Stomach (tissue), 8 donors: ENCODE measurements at regions not wholly inside any gene's neighbourhood (a gene's known extent, or its start where the extent isn't known, plus 50 kb on each side); places are given as distances from the start of the nearest gene placed in this dataset.
A peak's percentile ranks its signal among the peaks of the same experiment; 100 is the strongest.

Source experiments
- DNase-seq, 2 donors: peaks; one replicate each; pipeline versions ENCODE4 v3.0.0 to v3.0.0-alpha.2; 2013 to 2019
- H3K27ac ChIP-seq, 5 donors: fragments of 200-600 bp in 4 of 5; sonication (generic) in 4 of 5; one replicate each; pipeline ENCODE4 v1.5.1; 2013 to 2019; ENCODE audit warnings: mild to moderate bottlenecking in 1 of 5, moderate library complexity in 1 of 5
- H3K27me3 ChIP-seq, 3 donors: fragments of 200-600 bp; sonication (generic); one replicate each; pipeline ENCODE4 v1.5.1; 2017 to 2019; ENCODE audit warnings: mixed run types in 1 of 3
- H3K36me3 ChIP-seq, 4 donors: fragments of 200-600 bp; sonication (generic); 1 replicate in 3 of 4; 2 replicates in 1 of 4; pipeline ENCODE4 v1.5.1; 2016 to 2019
- H3K4me1 ChIP-seq, 4 donors: fragments of 200-600 bp; sonication (generic); one replicate each; pipeline ENCODE4 v1.5.1; 2016 to 2019
- H3K4me3 ChIP-seq, 4 donors: fragments of 200-600 bp; sonication (generic) in 3 of 4; one replicate each; pipeline ENCODE4 v1.5.1; 2016 to 2019; ENCODE audit warnings: mild to moderate bottlenecking in 1 of 4
- H3K9me3 ChIP-seq, 4 donors: fragments of 200-600 bp; sonication (generic); one replicate each; pipeline ENCODE4 v1.5.1; 2016 to 2019
- EP300 ChIP-seq: sonication (generic); formaldehyde crosslinking; IDR thresholded peaks from one replicate; pipeline ENCODE4 v1.6.1; 2017; ENCODE audit warnings: antibody characterized with exemption
- POLR2A ChIP-seq, 4 donors: fragments of 450-650 bp; IDR thresholded peaks; one replicate each; pipeline ENCODE4 v1.6.1; 2016; ENCODE audit warnings: antibody characterized with exemption in 4 of 4, control low read depth in 2 of 4, mild to moderate bottlenecking in 1 of 4, moderate library complexity in 1 of 4
- POLR2AphosphoS5 ChIP-seq, 3 donors: sonication (generic); formaldehyde crosslinking; IDR thresholded peaks; one replicate each; pipeline ENCODE4 v1.6.1; 2016; ENCODE audit warnings: antibody characterized with exemption in 3 of 3
- WGBS, 5 donors: extraction: QIAGEN DNeasy Blood & Tissue Kit in 3 of 5; methylation state at CpG; one replicate each; pipeline versions ENCODE4 v1.1.5 to v1.1.7; 2013 to 2018; 5-methylcytosine and 5-hydroxymethylcytosine counted together
- intact Hi-C: fragments of 100-400 bp; cut with DNase I; formaldehyde crosslinking; loops from one replicate; pipeline ENCODE4 v1.15.1; 2023; ENCODE audit warnings: low total_unique reads
- TF ChIP-seq, protein P1 (sequence below), 7 experiments: fragments of 450-650 bp in 4 of 7; fragments of 200-600 bp in 3 of 7; sonication (generic) in 3 of 7; IDR thresholded peaks; one replicate each; pipeline ENCODE4 v1.5.1; 2016 to 2019; ENCODE audit warnings: antibody characterized with exemption in 7 of 7, control low read depth in 2 of 7, mild to moderate bottlenecking in 1 of 7
- donor health status: healthy with polysubstance abuse.
- donor health status: Bipolar disorder and iron deficiency.
- donor health status: healthy.

DNA sequence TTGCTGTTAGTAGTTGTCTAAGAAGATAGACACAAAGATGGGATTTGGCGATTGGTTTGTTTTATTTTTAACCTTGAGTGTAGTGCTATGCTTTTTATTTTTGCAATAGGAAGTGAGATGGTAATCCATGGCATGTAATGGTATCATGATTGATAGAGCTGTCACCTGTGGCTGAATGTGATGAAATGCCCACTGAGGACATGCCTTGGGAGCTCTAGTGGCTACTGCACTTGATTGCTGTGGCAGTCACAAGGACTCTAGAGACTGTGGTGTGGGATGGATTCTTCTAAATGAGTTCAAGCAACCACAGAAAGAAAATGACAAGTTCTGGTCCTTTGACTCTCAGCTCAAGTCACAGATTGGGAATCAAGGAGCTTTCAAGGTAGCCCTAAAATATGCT lies 139.4 kb downstream of the CYRIA start:
- no peaks in the 10 kb centered on the region for H3K36me3 ChIP-seq
- WGBS, 5 donors, result 70 to 82% (median 82%) methylated on average over 1 of the region's 1 CpG
- no peaks in the 10 kb centered on the region for H3K9me3 ChIP-seq
- no peak overlapping the region for H3K4me3 ChIP-seq
- no peaks in the 10 kb centered on the region for H3K4me1 ChIP-seq
- TF ChIP-seq, protein P1, sequence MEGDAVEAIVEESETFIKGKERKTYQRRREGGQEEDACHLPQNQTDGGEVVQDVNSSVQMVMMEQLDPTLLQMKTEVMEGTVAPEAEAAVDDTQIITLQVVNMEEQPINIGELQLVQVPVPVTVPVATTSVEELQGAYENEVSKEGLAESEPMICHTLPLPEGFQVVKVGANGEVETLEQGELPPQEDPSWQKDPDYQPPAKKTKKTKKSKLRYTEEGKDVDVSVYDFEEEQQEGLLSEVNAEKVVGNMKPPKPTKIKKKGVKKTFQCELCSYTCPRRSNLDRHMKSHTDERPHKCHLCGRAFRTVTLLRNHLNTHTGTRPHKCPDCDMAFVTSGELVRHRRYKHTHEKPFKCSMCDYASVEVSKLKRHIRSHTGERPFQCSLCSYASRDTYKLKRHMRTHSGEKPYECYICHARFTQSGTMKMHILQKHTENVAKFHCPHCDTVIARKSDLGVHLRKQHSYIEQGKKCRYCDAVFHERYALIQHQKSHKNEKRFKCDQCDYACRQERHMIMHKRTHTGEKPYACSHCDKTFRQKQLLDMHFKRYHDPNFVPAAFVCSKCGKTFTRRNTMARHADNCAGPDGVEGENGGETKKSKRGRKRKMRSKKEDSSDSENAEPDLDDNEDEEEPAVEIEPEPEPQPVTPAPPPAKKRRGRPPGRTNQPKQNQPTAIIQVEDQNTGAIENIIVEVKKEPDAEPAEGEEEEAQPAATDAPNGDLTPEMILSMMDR (IDR thresholded peaks at IDR 0.05), result no peak
- TF ChIP-seq POLR2A (IDR thresholded peaks at IDR 0.05) (no peak), POLR2AphosphoS5 (IDR thresholded peaks at IDR 0.05) (no peak), EP300 (no peak)
- peaks cover 0 to 9% (median 0%) of the 10 kb centered on the region in 3 donors for H3K27me3 ChIP-seq
- no peak for DNase-seq
- intact Hi-C loops, result no loop called here
- H3K27ac ChIP-seq, result no peak overlapping the region

DNA sequence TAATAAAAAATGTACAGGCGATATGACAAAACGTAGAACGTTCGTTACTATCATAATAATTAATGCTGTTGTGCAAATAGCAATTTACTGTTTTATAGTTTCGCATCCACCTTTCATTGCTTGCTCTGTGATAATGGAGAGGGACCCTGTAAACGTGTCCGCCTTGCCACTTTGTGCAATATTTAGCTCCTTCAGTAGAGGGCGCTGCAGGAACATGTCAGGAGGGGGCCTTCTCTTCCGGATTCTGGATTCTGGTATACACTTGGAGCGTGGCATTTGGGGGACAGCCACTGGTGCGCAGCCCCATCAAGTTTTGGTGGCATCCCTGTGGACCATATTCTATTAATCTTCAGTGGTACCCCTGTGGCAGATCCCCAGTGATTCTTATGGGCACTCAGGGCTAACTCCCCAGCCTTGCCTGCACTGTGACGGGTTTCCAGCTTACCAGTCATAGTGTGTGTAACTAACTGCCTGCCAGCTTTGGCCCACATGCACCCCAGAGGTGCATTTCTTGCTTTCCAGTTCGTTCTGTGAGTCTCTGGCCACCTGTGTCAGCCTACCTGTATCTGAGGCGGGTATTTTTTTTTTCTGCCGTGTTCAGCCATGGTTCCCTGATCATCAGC lies 140.3 kb downstream of the CYRIA start:
- Histone ChIP-seq H3K27me3 (peaks cover 0 to 7% (median 0%) of the 10 kb centered on the region in 3 donors), H3K27ac (no peak overlapping the region), H3K36me3 (no peaks in the 10 kb centered on the region), H3K4me3 (no peak overlapping the region), H3K9me3 (no peaks in the 10 kb centered on the region), H3K4me1 (no peaks in the 10 kb centered on the region)
- 79 to 83% (median 81%) methylated on average over 15 of the region's 15 CpGs for WGBS, 5 donors
- DNase-seq, result no peak
- intact Hi-C loops, result no loop called here
- TF ChIP-seq, protein P1 (IDR thresholded peaks at IDR 0.05), result peak in 1 of 7 experiments; percentile 13
- no peak for TF ChIP-seq EP300

DNA sequence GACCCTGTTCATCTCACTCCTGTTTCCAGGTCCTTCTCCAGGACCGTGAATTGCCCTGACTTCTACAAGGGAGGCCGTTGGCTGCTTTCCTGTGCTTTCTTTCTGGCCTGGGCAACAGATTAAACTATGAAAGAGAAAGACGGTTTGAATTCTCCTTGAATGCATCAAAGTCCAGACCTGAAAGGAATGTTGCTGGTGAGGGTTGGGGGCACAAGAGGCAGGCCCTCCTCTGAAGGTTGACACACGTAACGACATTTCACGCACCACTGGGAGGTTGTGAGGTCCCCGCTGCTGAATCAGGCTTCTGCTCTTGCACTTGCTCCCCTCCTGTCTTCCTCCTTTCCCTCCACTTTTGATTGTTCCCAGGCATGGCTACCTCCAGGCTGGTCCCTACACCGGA lies 141.9 kb downstream of the CYRIA start:
- H3K27ac ChIP-seq, result no peak overlapping the region
- H3K4me1 ChIP-seq, result no peaks in the 10 kb centered on the region
- H3K36me3 ChIP-seq, result no peaks in the 10 kb centered on the region
- intact Hi-C loops, result no loop called here
- TF ChIP-seq POLR2AphosphoS5 (IDR thresholded peaks at IDR 0.05), result no peak
- TF ChIP-seq POLR2A (IDR thresholded peaks at IDR 0.05), result no peak
- TF ChIP-seq, protein P1 (IDR thresholded peaks at IDR 0.05), result no peak
- 75 to 89% (median 87%) methylated on average over 8 of the region's 8 CpGs for WGBS, 5 donors
- no peak overlapping the region for H3K4me3 ChIP-seq
- no peak for DNase-seq
- no peaks in the 10 kb centered on the region for H3K9me3 ChIP-seq
- peaks cover 0 to 7% (median 0%) of the 10 kb centered on the region in 3 donors for H3K27me3 ChIP-seq

DNA sequence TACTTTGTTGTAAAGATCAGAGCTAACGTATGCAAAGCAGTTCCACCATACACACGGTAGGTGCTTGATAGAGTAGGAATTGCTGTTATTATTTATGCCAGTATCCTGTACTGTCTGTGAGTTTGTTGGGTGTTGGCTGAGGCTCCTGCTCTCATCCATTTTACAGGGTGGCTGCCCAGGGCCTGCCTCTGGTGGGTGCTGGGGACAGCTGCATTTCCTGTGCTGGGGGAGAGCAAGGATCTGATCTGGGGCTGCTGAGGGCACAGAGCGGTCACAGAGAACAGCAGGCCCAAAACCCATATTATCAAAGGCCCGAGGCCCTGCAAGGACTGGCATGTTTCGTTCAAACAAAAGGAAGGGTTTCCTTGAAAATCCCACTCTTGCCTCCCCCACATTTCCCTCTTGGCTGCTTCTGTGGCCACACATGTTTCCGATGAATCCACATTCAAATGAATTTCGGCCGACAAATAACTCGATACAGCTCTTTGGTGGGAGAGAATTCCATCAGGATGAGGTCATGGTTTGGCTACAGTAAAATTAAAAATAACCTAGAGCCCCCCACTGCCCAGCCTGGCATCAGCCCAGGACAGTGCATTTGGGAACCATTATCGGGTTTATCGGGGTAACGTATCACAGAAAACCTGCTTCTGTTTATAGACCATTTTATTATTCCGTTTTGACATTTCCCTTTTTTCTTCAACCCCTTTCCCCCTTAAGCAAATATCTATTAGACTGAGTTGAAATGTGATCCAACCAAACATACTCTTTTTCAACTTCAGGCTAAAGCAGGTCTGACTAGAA lies 143.4 kb downstream of the CYRIA start:
- no peak overlapping the region for H3K27ac ChIP-seq
- intact Hi-C loops, result no loop called here
- no peaks in the 10 kb centered on the region for H3K36me3 ChIP-seq
- no peaks in the 10 kb centered on the region for H3K4me1 ChIP-seq
- WGBS, 5 donors, result 54 to 61% (median 61%) methylated on average over 13 of the region's 13 CpGs
- TF ChIP-seq, protein P1 (IDR thresholded peaks at IDR 0.05), result no peak
- TF ChIP-seq POLR2A (IDR thresholded peaks at IDR 0.05), result no peak
- no peak for TF ChIP-seq EP300
- TF ChIP-seq POLR2AphosphoS5 (IDR thresholded peaks at IDR 0.05), result no peak
- H3K27me3 ChIP-seq, result peaks cover 0 to 7% (median 0%) of the 10 kb centered on the region in 3 donors
- peak in 1 of 2 donors; percentile 71 for DNase-seq
- H3K4me3 ChIP-seq, result no peak overlapping the region
- no peaks in the 10 kb centered on the region for H3K9me3 ChIP-seq
